ENCODE measurements at regions not wholly inside any gene's neighbourhood (a gene's known extent, or its start where the extent isn't known, plus 50 kb on each side); places are given as distances from the start of the nearest gene placed in this dataset.

DNA sequence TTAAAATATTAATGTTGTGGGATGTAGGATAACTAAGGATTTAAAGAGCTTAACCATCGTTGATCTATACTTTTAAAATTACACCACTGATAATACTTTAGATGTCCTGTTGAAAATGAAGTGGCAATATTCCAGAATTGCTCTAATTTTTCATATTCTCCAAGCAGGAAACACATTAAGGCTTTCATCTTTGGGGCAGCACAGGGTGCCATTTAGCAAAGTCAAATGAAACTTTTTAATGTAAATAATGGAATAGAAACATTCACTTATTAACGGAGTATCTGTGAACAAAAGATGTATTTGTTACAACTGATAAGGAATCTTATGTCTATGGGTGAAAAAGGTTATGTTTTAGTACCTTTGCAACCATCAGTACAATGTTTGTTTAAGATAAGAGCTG, 50.0 kb upstream of the MIR17HG start:
- Histone ChIP-seq H3K4me1 (no peaks in the 10 kb centered on the region), H3K27me3 (peaks cover 0 to 15% (median 0%) of the 10 kb centered on the region in 4 donors), H3K27ac (no peak overlapping the region), H3K9me3 (no peaks in the 10 kb centered on the region), H3K36me3 (no peaks in the 10 kb centered on the region), H3K4me3 (no peak overlapping the region)
- DNase-seq = no peak
- no peak for TF ChIP-seq POLR2A (IDR thresholded peaks at IDR 0.05)
- TF ChIP-seq, protein P1, sequence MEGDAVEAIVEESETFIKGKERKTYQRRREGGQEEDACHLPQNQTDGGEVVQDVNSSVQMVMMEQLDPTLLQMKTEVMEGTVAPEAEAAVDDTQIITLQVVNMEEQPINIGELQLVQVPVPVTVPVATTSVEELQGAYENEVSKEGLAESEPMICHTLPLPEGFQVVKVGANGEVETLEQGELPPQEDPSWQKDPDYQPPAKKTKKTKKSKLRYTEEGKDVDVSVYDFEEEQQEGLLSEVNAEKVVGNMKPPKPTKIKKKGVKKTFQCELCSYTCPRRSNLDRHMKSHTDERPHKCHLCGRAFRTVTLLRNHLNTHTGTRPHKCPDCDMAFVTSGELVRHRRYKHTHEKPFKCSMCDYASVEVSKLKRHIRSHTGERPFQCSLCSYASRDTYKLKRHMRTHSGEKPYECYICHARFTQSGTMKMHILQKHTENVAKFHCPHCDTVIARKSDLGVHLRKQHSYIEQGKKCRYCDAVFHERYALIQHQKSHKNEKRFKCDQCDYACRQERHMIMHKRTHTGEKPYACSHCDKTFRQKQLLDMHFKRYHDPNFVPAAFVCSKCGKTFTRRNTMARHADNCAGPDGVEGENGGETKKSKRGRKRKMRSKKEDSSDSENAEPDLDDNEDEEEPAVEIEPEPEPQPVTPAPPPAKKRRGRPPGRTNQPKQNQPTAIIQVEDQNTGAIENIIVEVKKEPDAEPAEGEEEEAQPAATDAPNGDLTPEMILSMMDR (IDR thresholded peaks at IDR 0.05) = no peak
- WGBS, 2 donors = 21 to 25% methylated on average over 2 of the region's 2 CpGs
- intact Hi-C loops (cut with DNase I) = no loop called here

Small RNA genes lying in the stretch of these regions (small RNA-seq; reads per million reads assigned to genes)
- gene AL445647.2 (0 reads per million in 4 donors), gene BRK1P2 (0 reads per million in 4 donors), gene RF00212 (0 reads per million in 4 donors), gene RNA5SP34 (0 reads per million in 4 donors), gene RNU6-75P (0 reads per million in 4 donors)

All from esophagus squamous epithelium (tissue), 5 donors.